ENCODE measurements at regions not wholly inside any gene's neighbourhood (a gene's known extent, or its start where the extent isn't known, plus 50 kb on each side); places are given as distances from the start of the nearest gene placed in this dataset.
A peak's percentile ranks its signal among the peaks of the same experiment; 100 is the strongest.
"Not testable (repeated sequence)": the region's sequence is repeated elsewhere in the genome, so short reads cannot be mapped to it uniquely, and the experiment has no call there.

DNA sequence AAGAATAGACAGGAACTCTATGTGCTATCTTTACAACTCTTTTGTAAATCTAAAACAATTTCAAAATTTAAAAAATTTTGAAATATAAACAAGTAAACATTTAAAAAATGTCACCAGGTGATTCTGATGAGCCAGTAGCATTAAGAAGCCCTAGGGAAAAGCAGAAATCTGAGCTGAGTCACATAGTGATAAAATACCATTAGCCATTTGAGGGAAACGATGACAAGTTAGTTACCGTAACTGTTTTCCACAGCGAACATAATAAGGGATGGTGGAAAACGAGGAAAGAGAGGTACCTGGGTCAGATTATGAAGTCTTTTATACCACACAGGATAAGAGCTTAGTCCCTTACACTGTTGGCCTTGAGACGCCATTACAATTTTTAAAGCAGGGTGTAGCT lies 55.5 kb downstream of the PRR15 start:
- DNase-seq (ENCODE audit: low read depth) = no peak

DNA sequence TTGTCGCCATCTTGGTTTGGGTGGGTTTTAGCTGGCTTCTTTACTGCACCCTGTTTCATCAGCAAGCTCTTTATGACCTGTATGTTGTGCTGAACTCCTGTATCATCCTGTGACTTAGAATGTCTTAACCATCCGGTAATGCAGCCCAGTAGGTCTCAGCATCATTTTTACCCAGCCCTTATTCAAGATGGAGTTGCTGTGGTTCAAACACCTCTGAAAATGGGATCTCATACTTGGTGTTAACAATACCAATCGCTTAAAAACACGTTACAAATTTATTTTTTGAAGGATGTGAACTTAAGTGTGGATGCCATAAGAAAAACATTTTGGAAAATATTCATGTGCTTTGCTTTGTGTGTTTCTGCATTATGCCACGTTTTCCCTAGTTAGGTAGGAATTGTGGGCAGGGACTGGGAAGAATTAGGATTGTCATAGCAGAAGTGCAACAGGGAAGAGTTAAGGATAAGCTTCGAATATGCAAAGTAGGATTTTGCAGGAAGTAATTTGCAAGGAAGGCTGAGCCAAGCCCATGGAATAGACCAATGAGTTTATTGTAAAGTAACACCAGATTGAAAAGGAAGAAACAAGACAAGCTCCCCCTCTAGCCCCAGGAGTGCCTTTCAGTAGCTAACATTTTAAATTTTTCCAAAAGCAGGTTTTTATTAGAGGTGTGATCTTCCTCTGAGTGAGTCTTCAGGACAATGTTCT lies 56.4 kb downstream of the PRR15 start:
- no peak for DNase-seq (ENCODE audit: low read depth)

DNA sequence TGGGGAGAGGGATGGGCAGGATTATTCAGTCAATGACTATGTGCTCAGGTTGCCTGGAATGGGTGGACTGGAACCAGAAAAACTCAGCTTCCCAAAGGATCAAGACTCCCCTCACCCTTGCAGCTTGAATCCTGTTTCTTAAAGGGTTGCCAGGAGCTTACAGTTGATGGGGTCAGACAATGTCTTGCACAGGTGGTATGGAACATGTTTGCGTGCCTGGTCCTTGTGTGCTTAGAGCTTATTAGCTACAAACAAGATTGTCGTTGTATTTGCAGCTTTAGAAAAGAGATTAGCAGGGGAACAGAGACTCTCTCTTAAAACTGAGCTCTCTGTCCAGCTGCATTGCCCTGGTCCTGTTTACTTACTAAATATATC lies 56.9 kb downstream of the PRR15 start:
- DNase-seq (ENCODE audit: low read depth) = no peak

DNA sequence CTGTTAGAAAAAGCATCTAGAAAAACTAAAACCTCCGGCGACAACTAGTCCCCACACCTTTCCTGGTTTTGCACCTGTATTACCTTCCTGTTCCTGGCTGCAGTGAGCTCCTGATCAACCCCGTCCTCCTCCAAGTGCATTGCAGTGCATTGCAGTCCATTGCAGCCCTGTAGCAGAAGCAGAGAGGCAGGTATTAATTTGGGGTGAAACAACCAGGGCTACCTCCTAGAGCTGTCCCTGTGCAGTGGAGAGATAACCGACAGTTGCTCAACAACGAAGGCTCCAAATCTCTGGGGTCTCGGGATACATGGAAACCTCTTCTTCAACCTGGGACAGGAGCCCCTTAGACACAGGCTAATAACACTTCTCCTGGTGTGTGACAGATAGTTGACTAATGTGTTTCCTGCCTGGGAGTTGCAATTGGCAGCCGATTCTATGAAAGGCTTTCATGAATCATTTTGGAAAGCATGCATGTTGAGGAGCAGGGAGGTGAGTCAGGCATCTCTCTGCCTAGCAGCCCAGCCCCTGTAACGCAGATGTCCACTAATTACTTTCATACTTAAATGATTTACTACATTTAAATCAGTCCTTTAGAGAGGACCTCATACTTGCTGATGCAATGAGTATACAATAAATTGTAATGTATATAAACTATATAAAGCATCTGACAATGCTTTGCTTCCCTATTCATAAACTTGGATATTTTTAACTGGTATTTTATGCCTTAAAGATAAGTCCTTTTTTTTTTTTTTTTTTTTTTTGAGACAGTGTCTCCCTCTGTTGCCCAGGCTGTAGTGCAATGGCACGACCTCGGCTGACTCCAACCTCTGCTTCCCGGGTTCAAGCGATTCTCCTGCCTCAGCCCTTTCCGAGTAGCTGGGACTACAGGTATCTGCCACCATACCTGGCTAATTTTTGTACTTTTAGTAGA lies 59.0 kb downstream of the PRR15 start:
- peak; percentile 99 for DNase-seq (ENCODE audit: low read depth)

DNA sequence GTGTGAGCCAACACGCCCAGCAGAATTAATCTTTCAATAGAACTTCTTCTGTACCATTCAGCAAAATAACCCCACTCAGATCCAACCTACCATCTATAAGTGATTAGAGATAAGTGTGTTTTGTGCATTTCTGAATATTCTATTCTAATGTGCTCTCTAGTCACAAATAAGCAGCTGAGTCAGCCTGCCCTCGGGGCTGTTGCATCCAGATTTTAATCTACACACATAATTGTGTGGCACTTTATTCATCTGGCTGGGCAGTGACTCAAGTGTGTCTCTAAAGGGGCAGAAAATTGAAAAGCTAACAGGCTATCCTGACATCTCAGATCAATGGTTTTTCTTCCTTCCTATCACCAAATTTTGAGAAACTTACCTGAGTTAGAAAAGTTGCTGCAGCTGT lies 60.3 kb downstream of the PRR15 start:
- no peak for DNase-seq (ENCODE audit: low read depth)

DNA sequence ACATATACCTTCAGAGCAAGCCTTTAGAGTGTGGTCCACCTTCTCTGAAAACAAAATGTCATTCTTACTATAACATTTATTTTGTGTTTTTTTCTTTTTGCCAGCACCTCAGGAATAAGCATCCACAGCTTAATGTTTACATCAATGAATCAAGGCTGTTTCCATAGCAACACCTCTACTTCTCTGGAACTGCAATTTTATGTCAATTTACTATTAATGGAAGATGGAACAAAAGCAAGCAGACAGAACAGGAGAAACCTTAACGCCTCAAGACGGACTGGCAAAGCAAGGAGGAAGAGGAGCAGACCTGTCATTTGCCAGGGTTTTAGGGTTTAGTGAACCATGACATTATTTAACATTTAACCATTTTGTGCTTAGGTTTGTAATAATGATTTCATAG lies 63.1 kb downstream of the PRR15 start:
- DNase-seq (ENCODE audit: low read depth) = no peak

DNA sequence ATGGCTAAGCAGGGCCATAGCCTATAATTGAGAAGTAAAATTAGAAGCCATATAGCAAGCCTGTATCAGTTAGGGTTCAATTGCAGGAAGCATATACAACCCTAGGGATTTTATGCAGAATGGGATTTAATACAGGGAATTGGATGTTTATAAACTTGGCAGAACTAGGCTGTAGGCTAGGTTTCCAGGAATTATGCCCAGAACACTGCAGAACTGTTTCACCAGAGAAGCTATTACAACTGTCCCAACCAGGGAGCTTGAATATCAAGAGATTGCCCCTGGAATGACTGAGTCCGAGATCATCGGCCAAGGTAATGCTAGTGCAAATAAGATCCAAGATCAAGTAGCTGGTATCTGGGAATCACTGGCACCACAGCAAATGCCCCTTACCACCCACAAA lies 64.0 kb downstream of the PRR15 start:
- DNase-seq (ENCODE audit: low read depth) = no peak

DNA sequence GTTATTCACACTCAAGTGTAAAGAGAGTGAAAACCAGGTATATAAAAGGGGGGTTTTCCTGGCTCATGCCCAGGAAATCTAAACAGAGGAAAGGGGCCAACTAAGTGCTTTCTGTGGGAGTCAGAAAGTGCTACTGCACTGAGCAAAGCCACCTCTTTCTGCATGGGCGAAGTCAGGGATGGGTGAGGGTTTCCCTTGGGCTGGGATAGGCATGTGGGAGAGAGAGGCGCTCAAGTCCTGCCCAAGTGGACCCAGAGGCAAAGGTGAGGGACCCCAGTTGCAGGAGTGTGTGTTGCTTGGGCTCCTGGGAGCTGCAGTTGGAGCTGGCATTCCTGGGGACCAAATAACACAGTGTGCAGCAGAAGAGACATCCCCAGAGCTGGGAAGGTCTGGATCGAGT lies 65.9 kb downstream of the PRR15 start:
- no peak for DNase-seq (ENCODE audit: low read depth)

DNA sequence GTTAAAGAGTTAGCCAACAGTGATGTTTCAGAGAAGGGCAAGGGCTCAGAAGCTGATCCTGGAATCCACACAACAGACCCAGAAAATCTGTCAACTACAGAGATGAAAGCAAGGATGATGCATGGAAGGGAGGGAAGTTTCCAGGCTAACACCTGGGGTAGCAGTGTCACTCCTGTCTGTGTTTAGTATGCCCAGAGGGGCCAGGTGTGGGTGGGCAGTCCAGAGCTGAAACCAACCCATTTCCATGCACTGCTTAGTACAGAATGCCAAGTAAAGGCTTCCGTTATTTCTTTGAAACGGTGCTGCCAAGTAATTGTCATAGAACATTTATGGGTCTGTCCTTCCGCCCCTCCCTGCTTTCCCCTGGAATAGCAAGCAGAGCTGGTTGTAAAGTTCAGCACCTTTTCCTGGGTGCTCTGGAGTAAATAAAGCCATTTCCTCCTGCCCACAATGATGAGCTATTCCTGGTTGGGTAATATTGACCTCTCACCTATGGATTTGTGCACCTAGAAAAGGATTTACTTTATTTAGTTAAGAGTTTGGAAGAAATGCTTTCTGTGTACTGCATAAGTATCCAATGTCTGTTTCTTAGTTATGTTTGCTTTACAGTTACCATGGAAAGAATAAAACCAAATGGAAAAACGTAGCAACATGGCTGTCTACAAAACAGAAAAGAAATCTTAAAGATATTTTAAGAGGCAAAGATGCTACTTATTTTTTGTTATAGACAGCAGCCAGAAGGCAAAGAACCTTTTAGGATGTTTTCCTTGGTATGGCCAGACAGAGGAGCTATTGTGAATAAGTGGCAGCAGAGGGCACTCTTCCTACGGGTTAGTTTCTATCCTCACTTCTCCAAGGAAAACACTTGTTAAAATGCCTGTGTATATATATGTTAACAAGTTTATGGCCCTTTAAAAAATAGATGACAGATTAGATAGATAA lies 71.7 kb downstream of the PRR15 start:
- not testable (repeated sequence) for DNase-seq (ENCODE audit: low read depth)

DNA sequence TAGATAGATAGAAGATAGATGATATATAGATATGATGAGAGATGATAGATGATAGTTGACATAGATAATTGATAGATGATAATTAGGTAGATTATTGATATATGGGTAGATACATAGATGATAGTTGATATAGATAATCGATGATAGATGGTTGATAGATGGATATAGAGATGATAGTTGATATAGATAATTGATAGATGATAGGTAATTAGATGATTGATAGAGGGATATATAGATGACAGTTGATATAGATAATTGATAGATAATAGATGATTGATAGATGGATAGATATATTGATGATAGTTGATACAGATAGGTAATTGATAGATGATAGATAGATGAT lies 72.3 kb downstream of the PRR15 start:
- DNase-seq (ENCODE audit: low read depth) = no peak

DNA sequence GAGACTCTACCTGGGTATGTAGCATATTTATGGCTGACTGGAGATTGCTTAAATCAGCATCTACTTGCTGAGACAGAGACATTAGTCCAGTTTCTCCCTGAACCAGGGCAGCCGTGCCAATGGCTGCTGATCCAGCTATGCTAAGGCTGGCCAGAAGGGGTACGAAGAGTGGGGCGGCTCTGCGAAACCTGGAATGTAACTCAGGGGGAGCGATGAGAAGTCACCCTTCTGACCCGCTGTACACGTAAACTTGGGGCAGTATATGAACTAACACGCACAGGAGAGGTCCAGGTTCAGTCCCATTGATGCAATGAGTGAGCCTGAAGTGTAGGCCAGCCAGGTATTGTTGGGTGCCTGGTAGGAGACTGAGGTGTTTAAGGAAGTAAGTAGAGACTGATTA lies 73.7 kb downstream of the PRR15 start:
- no peak for DNase-seq (ENCODE audit: low read depth)

DNA sequence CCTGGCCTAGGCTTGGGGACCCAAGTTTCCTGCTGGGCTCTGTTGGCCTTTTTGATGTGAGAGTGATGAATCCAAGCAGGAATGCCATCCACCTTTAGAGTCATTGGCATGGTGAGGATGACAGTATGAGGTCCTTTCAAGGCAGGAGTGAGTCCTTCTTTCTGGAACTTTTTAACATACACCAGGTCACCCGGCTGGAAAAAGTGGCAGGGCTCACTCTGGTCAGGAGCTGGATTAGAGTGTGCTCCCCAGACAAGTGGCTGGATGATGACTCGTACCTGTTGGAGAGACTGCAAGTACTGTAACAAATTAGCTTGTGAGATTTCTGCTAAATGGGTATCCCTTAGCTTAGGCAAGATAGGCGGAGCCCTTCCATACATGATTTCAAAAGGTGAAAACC lies 75.2 kb downstream of the PRR15 start:
- not testable (repeated sequence) for DNase-seq (ENCODE audit: low read depth)

DNA sequence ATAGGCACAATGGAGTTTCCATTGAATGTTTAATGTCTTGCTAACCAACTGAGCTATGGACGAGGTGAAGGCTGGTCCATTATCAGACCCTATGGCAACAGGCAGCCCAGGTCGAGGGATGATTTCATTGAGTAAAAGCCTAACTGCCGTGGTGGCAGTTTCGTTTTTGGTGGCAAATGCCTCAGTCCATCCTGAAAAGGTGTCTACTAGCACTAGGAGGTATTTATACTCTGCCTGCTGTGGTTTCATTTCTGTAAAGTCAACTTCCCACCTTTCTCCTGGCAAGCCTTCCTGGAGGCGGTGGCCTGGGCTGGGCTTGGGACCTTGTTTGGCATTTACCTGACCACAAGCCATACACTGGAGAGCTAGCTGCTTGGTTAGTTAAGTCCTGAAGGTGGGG lies 75.8 kb downstream of the PRR15 start:
- no peak for DNase-seq (ENCODE audit: low read depth)

DNA sequence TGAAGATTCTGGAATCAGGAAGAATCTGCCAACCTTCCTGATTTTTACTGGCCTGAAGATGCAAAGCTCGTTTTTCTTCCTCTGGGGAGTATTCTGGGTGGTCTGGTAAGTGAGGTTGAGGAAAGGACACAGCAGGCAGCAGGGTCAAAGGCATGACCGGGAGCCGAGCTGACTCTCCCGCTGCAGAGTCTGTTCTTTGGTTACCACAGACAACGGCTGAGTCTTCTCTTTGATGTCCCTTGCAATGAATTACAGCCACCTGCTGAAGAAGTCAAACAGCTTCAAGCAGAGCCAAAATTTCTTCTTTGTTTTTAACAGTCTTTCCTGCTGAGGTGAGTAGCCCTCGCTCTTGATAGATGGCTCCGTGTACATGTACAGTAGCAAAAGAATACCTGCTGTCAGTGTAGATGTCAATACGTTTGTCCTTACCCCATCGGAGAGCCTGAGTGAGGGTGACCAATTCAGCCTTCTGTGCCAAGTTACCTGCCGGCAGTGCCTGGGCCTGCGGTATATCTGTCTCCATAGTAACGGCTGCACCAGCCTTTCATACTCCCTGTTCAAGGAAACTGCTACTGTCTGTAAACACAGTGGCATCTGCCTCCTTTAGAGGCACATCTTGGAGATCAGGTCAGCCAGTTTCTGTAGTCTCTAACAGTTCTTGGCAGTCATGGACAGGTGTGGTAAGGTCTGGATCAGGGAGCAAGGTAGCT lies 76.4 kb downstream of the PRR15 start:
- no peak for DNase-seq (ENCODE audit: low read depth)

DNA sequence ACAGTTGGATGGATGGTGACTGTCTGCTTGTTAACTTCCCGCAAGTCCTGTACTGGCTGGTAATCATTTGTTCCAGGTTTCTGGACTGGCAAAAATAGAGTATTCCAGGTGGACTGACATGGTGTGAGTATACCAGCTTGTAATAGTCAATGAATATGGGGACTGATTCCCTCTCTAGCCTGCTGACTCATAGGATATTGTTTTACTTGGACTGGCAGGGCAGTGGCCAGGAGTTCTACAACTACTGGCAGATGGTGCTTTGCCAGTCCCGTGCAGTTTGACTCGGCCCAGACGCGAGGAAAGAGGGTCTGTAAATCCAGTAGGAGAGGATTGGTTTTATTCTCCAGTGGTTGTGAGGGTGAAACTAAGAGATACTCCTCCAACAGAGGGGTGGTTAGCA lies 78.0 kb downstream of the PRR15 start:
- no peak for DNase-seq (ENCODE audit: low read depth)

DNA sequence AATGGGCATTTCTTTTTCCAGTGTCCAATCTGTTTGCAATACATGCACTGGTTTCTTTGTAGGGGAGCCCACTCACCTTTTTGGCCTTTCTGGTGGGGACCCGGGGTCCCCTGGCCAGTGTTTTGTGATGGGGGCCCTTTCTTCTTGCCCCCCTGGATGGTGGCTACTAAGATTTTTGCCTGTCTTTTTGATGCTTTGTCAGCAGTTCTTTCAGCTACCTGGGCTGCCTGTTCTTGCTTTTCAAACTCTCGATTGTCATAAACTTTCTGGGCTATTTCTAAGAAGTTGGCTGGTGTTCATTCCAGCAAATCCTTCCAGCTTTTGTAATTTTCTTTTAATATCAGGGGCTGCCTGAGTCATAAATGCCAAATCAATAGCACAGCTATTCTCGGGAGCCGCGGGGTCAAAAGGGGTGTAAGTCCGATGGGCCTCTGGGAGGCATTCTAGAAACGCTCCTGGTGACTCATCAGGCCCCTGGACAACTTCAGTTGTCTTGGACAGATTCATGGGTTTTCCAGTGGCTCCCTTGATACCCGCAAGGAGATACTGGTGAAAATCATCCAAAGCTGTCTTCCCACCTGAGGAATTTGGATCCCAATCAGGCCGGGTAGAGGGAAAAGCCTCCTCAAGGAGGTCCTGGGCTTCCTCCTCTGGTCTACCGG lies 79.0 kb downstream of the PRR15 start:
- DNase-seq (ENCODE audit: low read depth) = no peak

DNA sequence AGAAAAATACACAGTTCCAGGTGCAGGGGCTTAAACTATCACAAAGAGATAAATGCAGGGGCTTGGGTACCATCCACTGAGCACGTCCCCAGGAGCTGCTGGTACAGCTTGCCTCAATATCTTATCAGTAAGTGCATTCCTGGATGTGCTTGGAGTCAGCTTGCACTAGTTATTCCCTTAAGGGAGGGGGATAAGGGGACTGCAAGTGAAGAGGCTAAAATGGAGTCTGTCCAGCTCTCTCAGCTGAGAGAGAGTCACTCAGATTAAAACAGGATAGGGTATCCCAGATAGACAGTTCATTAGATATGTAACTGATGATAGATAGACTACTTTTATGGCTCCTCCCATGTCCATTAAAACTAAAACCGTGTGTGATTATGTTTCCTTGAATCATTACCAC lies 82.5 kb downstream of the PRR15 start:
- DNase-seq (ENCODE audit: low read depth) = not testable (repeated sequence)

DNA sequence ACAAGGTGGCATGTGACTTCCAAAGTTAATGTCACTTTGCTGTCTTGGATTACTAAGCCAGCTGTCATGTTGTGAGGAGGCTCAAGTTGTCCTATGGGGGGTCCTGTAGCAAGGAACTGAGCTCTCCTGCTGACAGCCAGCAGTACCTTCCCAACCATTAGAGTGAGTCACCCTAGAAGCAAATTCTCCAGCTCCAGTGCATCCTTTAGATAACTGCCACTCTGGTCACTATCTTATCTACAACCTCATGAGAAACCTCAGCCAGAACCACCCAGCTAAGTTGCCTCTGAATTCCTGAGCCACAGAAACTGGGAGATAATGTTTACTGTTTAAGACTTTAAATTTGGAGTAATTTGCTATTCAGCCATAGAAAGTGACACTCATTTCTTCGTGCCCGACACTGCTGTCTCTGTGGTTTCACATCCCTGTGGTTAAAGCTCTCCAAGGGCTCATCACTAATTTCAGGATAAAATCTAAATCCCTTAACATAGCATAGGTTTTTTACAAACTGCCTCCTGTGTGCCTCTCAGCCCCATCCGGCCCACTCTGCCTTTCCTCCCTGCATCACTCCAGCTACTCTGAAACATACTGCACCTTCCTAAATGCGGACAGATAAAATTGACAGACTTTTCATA lies 83.5 kb downstream of the PRR15 start:
- no peak for DNase-seq (ENCODE audit: low read depth)

DNA sequence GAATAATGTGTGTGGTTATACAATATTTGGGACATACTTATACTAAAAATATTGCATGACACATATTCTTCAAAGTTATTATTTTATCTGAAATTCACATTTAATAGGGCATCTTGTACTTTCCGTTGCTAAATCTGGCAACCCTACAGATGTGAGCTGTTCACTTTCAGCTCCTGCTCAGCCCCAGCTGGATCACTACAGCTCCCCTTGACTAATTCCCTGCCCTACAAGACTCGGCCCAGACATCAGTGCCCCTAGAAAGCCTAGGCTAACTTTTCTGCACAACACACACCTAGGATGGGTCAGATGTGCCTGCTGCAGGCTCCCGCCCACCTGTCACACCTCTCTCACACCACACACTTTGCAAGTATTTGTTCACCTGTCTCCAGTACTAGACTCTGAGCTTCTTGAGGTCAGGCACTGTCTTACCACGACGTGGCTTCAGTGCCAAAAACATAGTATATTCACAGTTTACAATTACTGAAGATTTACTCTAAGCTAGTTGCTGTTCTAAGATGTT lies 84.1 kb downstream of the PRR15 start:
- DNase-seq (ENCODE audit: low read depth) = not testable (repeated sequence)

DNA sequence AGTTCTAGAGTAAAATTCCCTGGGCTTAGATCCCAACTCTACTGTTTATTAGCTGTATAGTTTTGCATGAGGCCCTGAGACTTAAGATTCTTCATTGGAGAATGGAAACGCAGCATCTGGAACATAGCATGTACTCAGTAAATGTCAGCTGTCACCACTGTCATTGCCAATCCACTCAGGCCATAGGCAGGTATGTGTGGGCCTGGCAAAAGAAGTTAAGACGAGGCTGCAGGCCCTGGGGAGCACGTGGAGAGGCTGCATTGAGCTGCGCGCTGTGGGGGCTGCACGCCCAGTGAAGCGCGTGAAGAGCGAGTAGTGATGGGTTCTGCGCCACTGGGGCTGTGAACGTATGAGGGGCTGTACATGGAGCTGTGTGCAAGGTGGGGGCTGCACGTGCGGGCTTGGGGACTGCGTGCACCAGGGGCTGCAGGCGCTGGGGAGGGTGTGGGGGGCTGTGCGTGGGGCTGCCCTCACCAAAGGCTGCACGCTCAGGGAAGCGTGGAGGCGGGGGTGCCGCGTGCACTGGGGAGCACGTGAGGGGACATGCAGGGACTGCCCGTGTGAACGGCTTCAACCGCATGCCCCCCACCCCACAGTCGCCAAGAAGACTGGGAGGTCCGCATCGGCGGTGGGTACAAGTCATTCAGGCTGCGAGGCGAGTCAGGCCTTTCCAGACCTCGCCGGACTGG lies 85.5 kb downstream of the PRR15 start:
- no peak for DNase-seq (ENCODE audit: low read depth)
